ENCODE measurements at regions not wholly inside any gene's neighbourhood (a gene's known extent, or its start where the extent isn't known, plus 50 kb on each side); places are given as distances from the start of the nearest gene placed in this dataset.

- Histone ChIP-seq H3K14ac (replicated peaks; ENCODE audit: low read depth, low read length) (no peak overlapping the region), H3K56ac (ENCODE audit: extremely low read depth, insufficient read depth, low read length) (no peak overlapping the region), H3K4me1 (ENCODE audit: control insufficient read depth, insufficient read depth, low read length) (peaks cover 4% of the 10 kb centered on the region; the same call in 1 of the 2 replicates), H3K27ac (ENCODE audit: insufficient read depth, low read length) (no peak overlapping the region), H3K4ac (ENCODE audit: low read depth, low read length) (no peak overlapping the region), H4K20me1 (ENCODE audit: insufficient read depth, low read length) (no peaks in the 10 kb centered on the region), H3K9me3 (ENCODE audit: control insufficient read depth, insufficient read depth, low read length) (no peaks in the 10 kb centered on the region), H2BK5ac (ENCODE audit: low read depth, low read length, poor library complexity, severe bottlenecking) (no peak overlapping the region), H4K5ac (ENCODE audit: low read depth, low read length) (no peak overlapping the region), H3K4me3 (ENCODE audit: insufficient read depth, low read depth, low read length) (no peak overlapping the region), H3K18ac (ENCODE audit: low read depth, low read length) (no peak overlapping the region), H2BK15ac (ENCODE audit: low read depth, low read length) (no peak overlapping the region), H2AK5ac (ENCODE audit: low read depth, low read length) (no peak overlapping the region), H3K4me2 (ENCODE audit: low read depth, low read length) (no peak overlapping the region), H3K9ac (ENCODE audit: low read depth, low read length) (no peak overlapping the region), H3K79me1 (ENCODE audit: low read depth in 1 of 2, low read length in 2 of 2) (peaks cover 2 to 10% of the 10 kb centered on the region in 2 experiments; a peak in 2 of 4 replicates), H4K91ac (ENCODE audit: insufficient read depth, low read depth, low read length) (no peak overlapping the region), H2AK9ac (replicated peaks; ENCODE audit: low read depth, low read length, poor library complexity) (no peak overlapping the region), H2AFZ (replicated peaks; ENCODE audit: low read length, poor library complexity) (no peak overlapping the region), H3K27me3 (ENCODE audit: control insufficient read depth, insufficient read depth, low read length) (no peaks in the 10 kb centered on the region), H3K36me3 (ENCODE audit: control insufficient read depth, insufficient read depth, low read length) (no peaks in the 10 kb centered on the region; the same call in 1 of the 2 replicates), H3K9me1 (ENCODE audit: insufficient read depth, low read length) (peaks cover 5% of the 10 kb centered on the region; the same call in 1 of the 2 replicates), H2BK20ac (ENCODE audit: low read depth, low read length) (no peak overlapping the region), H4K8ac (ENCODE audit: low read depth in 2 of 2, low read length in 2 of 2) (no peak overlapping the region), H2BK120ac (ENCODE audit: low read depth, low read length) (no peak overlapping the region), H3K23ac (ENCODE audit: low read depth, low read length) (no peak overlapping the region)
- in situ Hi-C loops (cut with MboI; ENCODE audit: low sequenced_read_pairs) (no loop called here), intact Hi-C loops (cut with micrococcal nuclease) (no loop called here), dilution Hi-C loops (cut with HindIII; ENCODE audit: low sequenced_read_pairs, unreplicated experiment) (no loop called here)
- POLR2A ChIA-PET (ENCODE audit: unreplicated experiment): no interaction called here
- ATAC-seq (ENCODE audit: low read depth) (no peak), DNase-seq (no peak)
- no peak for TF ChIP-seq FOS (IDR thresholded peaks at IDR 0.05; ENCODE audit: low read depth, low read length)
- no peak for TF ChIP-seq SMC3 (IDR thresholded peaks at IDR 0.05; ENCODE audit: low read depth, low read length)
- TF ChIP-seq, protein P1, sequence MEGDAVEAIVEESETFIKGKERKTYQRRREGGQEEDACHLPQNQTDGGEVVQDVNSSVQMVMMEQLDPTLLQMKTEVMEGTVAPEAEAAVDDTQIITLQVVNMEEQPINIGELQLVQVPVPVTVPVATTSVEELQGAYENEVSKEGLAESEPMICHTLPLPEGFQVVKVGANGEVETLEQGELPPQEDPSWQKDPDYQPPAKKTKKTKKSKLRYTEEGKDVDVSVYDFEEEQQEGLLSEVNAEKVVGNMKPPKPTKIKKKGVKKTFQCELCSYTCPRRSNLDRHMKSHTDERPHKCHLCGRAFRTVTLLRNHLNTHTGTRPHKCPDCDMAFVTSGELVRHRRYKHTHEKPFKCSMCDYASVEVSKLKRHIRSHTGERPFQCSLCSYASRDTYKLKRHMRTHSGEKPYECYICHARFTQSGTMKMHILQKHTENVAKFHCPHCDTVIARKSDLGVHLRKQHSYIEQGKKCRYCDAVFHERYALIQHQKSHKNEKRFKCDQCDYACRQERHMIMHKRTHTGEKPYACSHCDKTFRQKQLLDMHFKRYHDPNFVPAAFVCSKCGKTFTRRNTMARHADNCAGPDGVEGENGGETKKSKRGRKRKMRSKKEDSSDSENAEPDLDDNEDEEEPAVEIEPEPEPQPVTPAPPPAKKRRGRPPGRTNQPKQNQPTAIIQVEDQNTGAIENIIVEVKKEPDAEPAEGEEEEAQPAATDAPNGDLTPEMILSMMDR (conservative IDR thresholded peaks at IDR 0.05; ENCODE audit: low read depth, low read length): no peak
- no peak for TF ChIP-seq MXI1 (IDR thresholded peaks at IDR 0.05; ENCODE audit: borderline replicate concordance, low read depth, low read length)
- TF ChIP-seq ELK1 (IDR thresholded peaks at IDR 0.05; ENCODE audit: borderline replicate concordance, low read depth, low read length): no peak
- TF ChIP-seq USF2 (IDR thresholded peaks at IDR 0.05; ENCODE audit: low read depth, low read length): no peak
- no peak for TF ChIP-seq MAZ (IDR thresholded peaks at IDR 0.05; ENCODE audit: borderline replicate concordance, low read depth, low read length)
- CTCF ChIA-PET: interaction anchor here (0.8 to 2.7 kb wide), 2 partner anchors 8 to 49 kb away, joined by 3 to 14 read pairs; no protein-coding TSS in a partner anchor
- BruUV-seq (replicated peaks): no TSS peak
Measured at GRCh38 chr13:73731564-73731963, 402.6 kb downstream of the KLF12 start.
